GM18505 (cell line): ENCODE measurements at regions not wholly inside any gene's neighbourhood (a gene's known extent, or its start where the extent isn't known, plus 50 kb on each side); places are given as distances from the start of the nearest gene placed in this dataset.

ENCODE experiments used
- ATAC-seq: cut with Tn5 transposase; IDR thresholded peaks from one replicate; pipeline ENCODE4 v1.9.1; 2021; ENCODE audit not compliant: unreplicated experiment
- POLR2A ChIP-seq: IDR thresholded peaks from 4 replicates; pipeline ENCODE4 v1.6.1; 2011; ENCODE audit warnings: borderline replicate concordance; ENCODE audit not compliant: insufficient read depth, insufficient read length; ENCODE audit errors: extremely low read depth

DNA sequence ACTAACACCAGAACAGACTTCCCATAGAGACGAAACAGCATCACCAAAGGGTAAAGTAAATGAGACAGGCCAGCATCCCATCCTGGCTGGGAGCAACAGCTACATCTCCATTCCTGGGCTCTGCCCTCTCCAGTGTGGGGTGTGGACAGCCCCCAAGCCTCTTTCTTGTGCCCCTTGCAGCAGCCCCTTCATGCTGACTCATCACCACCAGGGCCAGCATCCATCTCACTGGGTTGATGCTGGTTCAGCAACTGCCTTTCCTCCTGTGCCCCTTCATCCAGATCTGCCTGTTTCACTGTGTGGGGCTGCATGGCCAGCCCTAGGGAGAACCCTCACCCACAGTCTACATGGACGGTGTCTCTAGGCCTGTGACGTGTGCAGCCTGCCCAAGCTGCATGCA, 569.1 kb upstream of the TBX3 start:
- TF ChIP-seq POLR2A: no peak
- ATAC-seq: no peak

DNA sequence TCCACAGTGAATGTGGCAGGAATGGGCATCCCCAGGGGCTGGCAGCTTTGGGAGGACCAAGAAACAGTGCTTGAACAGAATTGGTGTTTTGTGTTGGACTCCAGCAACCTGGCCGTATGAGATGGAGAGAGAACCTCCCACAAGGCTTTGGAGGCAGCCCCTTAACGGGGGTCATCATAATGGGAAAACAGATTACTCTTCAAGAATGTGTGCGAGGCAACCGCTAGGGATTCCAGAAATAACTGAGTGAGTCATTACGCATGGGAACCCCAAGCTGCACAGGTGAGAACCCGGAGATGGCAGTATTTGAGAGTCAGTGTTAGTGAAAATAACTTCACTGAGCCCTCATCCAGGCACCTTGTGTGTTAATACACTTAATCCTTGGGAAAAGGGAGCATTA, 567.8 kb upstream of the TBX3 start:
- no peak for ATAC-seq
- TF ChIP-seq POLR2A: no peak

DNA sequence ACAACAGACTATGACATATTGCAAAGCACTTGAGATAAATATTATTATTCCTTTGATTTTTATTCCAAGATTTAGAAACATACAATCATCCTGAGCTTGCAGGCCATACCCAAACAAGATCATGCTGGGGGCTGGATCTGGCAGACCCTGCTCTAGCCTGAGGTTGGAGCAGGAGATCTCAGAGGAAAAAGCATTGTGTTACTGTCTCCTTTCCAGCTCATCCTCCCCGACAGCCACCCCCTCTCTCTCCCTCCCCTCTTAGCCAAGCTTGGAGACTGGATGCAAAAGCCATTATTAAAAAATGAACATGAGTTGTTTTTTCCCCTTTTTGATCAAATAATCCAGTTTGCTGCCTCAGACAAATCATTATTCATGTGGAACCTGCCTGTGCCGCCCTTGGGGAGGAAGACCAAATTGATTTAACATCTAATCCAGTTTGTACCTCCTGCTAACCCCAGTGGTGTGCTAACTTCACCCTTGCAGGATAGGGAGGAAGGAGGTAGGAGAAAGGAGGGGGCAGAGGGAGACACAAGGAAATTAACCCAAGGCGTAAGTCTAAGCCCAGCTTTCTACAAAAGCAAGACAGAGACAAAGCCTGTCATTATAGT, 565.8 kb upstream of the TBX3 start:
- ATAC-seq: no peak
- TF ChIP-seq POLR2A: no peak

DNA sequence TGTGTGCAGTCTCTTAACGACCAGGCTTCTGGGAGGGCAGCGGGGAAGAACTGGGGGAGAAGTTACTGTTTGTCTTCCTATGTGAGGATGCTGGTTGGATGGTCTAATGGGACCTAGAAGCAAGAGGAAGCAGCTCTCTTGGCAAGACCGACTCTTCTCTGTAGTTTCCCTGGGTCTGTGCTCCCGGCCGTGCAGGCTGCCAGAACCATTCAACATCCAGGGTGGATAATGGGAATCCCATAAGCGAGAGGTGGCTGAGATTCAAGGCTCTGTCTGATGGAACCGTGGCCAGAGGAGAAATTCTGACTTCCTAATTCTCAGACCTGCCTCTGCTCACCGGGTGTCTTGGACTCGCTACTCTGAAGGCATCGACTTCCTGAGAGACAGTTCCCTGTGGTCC, 561.0 kb upstream of the TBX3 start:
- no peak for TF ChIP-seq POLR2A
- no peak for ATAC-seq

DNA sequence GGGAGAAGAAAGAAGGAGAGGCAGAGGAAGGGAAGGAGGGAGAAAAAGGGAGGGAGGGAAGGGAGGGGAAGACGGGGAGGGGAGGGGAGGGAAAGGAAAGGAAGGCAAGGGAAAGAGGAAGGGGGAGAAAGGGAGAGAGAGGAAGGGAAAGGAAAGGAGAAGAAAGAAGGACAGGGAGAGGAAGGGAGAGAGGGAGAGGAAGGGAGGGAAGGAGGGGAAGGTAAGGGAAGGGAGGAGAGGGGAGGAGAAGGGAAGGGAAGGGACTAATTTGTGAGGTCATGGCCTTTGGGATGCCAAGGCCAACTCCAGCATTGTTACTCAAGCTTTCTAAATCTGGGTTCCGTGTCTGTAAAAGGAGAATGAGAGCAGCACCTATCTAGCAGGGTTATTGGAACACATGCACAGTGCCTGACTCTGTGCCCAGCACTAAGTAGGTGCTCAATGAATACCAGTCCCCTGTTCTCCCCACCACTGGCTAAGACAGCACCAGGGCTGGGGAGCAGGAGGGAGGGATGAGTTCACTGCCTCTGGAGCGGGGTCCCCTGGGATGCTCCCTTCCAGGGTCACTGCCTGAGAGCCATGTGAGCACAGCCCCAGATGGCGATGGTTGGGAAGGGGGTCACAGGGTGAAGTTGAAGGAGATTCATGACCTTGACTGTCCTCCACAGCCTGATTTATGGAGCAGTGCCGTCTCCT, 560.1 kb upstream of the TBX3 start:
- ATAC-seq: no peak

DNA sequence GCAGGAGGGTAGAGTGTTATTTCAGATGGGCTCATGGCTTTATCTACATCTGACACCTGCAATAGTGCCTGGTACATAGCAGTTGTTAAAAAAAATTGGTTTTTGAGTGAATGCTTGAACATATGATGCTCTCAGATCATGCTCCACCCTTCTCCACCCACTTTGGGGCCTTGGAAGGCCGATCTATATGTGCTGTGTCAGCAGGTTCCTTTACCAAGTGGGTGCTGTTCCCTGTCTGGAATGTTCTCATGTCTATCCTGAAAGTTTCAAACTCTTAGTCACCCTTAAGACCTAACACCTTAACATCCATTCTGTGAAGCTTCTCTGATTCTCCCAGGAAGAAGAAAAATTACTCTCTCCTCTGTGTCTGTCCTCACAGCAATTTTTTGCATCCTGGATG, 556.3 kb upstream of the TBX3 start:
- TF ChIP-seq POLR2A: no peak
- ATAC-seq: no peak

More for the DNA sequence above, 560.1 kb upstream of the TBX3 start:
- no peak for TF ChIP-seq POLR2A

DNA sequence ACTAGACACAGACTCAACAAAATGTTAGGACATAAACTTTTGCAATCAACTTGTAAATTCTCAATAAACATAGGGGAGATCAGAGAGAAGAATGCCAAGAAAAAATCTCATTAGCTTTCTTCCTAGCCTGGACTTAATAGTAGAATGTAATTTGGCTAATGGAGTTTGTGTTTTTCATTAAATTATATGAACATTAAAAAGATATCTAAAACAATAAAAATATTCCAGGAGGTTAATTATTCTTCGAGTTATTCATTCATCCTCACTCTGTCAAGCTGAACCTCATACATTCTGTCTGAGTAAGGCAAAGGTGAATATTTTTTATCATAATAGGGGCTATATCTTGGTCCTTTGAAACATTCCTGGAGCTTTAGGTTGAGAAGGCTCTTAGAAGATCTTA, 551.9 kb upstream of the TBX3 start:
- no peak for TF ChIP-seq POLR2A
- no peak for ATAC-seq

DNA sequence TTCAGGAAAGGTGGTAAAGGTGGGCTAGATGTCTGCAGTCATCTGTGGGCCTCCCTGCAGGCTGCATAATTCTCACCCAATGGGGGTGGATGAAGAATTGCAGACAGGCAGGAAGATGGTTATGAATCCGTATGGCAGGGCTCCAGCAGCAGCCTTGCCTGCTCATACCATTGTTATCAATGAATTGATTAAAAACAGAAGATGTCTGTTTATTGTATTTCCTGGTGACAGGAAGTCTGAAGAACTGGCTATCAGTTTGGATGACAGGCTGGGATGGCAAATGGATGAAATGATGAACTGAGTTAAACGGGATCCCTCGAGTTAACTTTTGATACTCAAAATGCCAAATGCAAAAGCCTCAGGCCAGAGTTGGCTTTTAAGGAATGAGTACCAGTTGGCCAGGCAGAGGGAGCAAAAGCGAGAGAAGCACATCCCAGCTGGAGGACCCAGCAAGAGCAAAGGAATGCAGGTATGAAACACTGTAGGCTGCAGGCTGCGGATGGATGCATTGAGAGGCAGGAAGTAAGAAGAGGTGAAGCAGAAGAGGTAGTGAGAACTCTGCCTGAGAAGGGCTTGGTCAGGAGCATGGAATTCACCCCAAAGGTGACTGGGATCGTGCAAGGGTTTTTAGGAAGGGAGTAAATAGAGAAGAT, 550.0 kb upstream of the TBX3 start:
- ATAC-seq: no peak
- TF ChIP-seq POLR2A: no peak

DNA sequence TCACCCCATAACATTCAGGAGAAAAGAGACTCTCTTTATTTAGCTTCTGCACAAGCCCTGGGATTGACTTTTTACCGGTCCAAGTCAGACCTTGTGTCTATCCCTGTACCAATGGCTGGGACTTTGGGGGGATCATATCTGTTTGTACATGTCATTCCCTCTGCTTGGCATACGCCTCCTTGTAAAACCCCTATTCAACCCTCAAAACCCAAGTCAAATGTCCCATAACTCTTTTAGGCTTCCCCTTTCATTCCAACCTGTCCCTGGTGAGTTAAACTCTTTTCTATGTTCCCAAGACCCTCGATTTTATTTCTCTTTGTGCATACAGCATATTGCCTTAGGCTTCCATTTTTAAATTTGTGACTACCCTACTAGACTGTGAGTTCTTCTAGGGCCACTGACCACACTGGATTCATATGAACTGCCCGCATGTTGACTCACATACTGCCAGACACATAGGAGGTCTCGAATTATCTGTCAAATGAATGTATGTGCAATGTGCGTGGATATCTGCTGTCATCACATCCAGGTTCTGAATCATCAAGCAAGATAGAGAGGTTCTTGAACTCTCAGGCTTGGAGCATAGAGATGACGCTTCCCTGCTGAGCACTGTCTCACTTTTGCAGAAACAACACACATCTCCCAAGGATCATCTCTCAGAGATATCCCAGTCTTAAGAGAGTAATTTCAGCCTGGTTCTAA, 548.6 kb upstream of the TBX3 start:
- no peak for TF ChIP-seq POLR2A
- ATAC-seq: no peak

DNA sequence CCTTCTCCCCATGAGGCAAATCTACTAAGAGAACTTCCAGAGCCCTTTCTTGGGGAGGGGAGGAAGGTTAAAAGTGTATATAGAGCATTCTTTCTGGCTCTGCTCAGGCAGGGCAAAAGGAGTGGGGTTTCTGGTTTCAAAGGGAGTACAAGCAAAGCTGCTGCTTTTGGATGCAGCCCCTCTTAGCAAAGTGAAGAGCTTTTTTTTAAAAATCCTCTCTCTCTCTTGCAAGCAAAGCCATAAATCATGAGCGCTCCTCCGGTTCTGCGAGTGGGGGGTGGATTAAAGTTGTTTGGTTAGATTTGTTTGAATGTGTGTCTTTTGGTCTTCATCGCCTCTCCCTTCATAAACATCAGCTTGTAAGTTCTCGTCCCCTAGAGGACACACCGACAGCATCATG, 546.6 kb upstream of the TBX3 start:
- TF ChIP-seq POLR2A: no peak
- no peak for ATAC-seq

DNA sequence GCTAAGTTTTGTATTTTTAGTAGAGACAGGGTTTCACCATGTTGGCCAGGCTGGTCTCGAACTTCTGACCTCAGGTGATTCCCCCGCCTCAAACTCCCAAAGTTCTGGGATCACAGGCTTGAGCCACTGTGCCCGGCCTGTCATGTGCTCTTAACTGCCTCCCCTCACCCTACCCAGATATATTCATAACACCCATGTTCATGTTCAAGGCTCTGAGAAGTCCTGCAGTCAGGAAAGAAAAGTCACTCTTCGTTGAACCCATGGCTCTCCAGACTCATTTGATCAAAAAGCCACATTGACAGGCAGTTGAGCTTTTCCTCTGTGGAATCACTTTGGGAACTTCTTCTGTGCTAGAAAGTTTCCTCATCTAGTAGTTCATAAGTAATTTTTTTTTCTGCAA, 545.5 kb upstream of the TBX3 start:
- no peak for TF ChIP-seq POLR2A
- ATAC-seq: no peak

DNA sequence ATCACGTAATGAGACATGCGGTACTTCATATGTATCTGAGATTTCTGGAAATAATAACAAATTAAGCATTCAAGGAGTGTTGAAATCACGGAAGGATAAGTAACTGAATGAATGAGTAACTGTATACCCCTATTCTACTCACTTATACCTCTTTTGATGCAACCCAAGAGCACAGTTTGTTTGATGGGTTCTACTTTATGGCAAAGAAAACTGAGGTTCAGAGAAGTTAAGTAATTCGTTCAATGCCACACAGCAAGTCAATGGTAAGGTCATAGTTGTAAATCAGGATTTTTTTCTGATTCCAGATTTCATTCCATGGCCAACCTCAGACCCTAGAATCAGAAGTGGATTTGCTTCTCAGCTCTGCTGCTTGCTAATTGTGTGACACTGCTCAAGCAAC, 544.5 kb upstream of the TBX3 start:
- no peak for TF ChIP-seq POLR2A
- ATAC-seq: no peak

DNA sequence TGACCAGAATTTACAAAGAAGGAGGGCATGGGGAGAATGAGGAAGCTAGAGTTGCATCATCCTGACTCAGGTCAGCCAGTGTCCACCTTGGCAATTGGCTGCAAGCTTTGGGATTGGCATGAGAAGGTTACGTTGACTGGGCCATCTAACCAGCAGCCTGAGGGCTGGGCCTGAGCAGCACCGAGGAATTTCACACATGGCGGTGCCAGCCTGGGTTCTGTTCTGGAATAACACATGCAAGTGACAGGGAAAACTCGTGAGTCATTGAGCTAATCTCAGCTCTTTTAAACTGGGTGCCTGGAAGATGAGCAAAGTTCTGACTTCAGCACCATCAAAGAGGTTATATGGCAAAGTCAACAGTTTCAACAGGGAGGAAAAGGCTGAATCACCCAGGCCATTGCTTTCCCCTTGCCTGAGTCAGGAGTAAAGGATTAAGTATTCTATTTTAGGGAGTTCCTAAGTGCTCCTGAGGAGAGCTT, 543.2 kb upstream of the TBX3 start:
- TF ChIP-seq POLR2A: no peak
- no peak for ATAC-seq
